ENCODE measurements at regions not wholly inside any gene's neighbourhood (a gene's known extent, or its start where the extent isn't known, plus 50 kb on each side); places are given as distances from the start of the nearest gene placed in this dataset.

DNA sequence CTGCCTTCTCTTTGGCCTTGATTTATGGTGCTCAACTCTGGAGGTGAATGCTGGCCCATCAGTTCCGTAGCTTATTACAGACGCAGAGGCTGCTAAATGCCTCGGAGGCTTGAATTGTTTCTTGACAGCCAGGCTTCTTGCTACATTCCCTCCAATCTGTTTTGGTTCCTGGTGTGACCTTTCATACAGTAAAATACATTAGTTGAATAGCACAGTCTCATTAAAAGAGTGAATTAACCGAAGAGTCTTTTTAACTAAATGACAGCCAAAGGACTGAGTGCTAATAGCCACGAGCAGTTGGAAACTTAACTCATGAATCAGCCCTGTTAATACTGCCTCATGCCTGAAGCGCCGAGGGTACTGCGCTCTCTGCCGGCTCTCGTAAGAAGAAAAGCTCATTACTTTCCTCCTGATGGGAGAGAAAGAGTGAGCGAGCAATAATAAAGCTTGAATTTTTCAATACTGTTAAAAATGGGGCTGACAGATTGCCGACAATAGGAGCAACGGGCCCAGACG, 236.4 kb upstream of the GPR26 start:
- H3K4me1 ChIP-seq (ENCODE audit: insufficient read depth, low read length) = no peaks in the 10 kb centered on the region

DNA sequence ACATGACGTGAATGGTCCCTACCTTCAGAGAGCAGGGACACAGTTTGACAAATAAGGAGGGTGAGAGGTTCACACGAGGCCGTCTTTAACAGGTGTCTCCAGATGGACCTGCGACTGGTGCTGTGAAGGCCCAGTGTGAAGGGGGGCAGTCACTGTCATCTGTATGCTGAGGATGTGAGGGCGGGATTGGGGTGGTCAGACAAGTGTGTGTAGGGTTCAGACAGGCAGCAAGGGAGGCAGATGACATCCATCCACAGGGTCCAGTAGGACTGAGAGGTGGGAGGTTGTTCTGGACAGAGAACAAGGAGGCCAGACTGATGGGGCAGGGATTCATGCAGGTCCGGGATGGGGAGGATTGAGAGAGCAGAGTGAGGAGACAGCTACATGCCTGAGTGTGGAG, 232.6 kb upstream of the GPR26 start:
- H3K4me1 ChIP-seq (ENCODE audit: insufficient read depth, low read length) = no peaks in the 10 kb centered on the region
- H3K4me3 ChIP-seq (ENCODE audit: low read depth in 1 of 2, low read length in 2 of 2) = no peak overlapping the region
- no peaks in the 10 kb centered on the region for H3K36me3 ChIP-seq (ENCODE audit: insufficient read depth, low read length)
- peaks cover 21% of the 10 kb centered on the region for H3K27me3 ChIP-seq (ENCODE audit: insufficient read depth, low read length, poor library complexity)
- no peak for ATAC-seq (ENCODE audit: insufficient read depth, low read depth)
- no peak for DNase-seq
- H2AFZ ChIP-seq (ENCODE audit: low read depth, low read length) = no peak overlapping the region
- no peak overlapping the region for H3K27ac ChIP-seq (ENCODE audit: low read length)
- no peak overlapping the region for H3K9ac ChIP-seq (ENCODE audit: low read depth, low read length)
- H3K9me3 ChIP-seq (ENCODE audit: insufficient read depth, low read length, severe bottlenecking) = no peaks in the 10 kb centered on the region
- no peak overlapping the region for H3K4me2 ChIP-seq (ENCODE audit: insufficient read depth, low read length)
- H3K79me2 ChIP-seq (ENCODE audit: insufficient read depth, low read length) = no peaks in the 10 kb centered on the region
- TF ChIP-seq, protein P1, sequence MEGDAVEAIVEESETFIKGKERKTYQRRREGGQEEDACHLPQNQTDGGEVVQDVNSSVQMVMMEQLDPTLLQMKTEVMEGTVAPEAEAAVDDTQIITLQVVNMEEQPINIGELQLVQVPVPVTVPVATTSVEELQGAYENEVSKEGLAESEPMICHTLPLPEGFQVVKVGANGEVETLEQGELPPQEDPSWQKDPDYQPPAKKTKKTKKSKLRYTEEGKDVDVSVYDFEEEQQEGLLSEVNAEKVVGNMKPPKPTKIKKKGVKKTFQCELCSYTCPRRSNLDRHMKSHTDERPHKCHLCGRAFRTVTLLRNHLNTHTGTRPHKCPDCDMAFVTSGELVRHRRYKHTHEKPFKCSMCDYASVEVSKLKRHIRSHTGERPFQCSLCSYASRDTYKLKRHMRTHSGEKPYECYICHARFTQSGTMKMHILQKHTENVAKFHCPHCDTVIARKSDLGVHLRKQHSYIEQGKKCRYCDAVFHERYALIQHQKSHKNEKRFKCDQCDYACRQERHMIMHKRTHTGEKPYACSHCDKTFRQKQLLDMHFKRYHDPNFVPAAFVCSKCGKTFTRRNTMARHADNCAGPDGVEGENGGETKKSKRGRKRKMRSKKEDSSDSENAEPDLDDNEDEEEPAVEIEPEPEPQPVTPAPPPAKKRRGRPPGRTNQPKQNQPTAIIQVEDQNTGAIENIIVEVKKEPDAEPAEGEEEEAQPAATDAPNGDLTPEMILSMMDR (IDR thresholded peaks at IDR 0.05; ENCODE audit: borderline replicate concordance, extremely low read depth, low read length, poor library complexity, severe bottlenecking) = no peak
- no peak for TF ChIP-seq EZH2 (IDR thresholded peaks at IDR 0.05; ENCODE audit: borderline replicate concordance, low read depth, low read length, severe bottlenecking)
- no peaks in the 10 kb centered on the region for H4K20me1 ChIP-seq (ENCODE audit: insufficient read depth, low read length)

More for the DNA sequence above, 236.4 kb upstream of the GPR26 start:
- DNase-seq (no peak), ATAC-seq (ENCODE audit: insufficient read depth, low read depth) (no peak)
- no peak overlapping the region for H3K4me2 ChIP-seq (ENCODE audit: insufficient read depth, low read length)
- no peaks in the 10 kb centered on the region for H3K36me3 ChIP-seq (ENCODE audit: insufficient read depth, low read length)
- no peak overlapping the region for H3K9ac ChIP-seq (ENCODE audit: low read depth, low read length)
- no peak overlapping the region for H3K4me3 ChIP-seq (ENCODE audit: low read depth in 1 of 2, low read length in 2 of 2)
- TF ChIP-seq, protein P1 (IDR thresholded peaks at IDR 0.05; ENCODE audit: borderline replicate concordance, extremely low read depth, low read length, poor library complexity, severe bottlenecking) = no peak
- no peak for TF ChIP-seq EZH2 (IDR thresholded peaks at IDR 0.05; ENCODE audit: borderline replicate concordance, low read depth, low read length, severe bottlenecking)
- no peaks in the 10 kb centered on the region for H3K79me2 ChIP-seq (ENCODE audit: insufficient read depth, low read length)
- H3K27ac ChIP-seq (ENCODE audit: low read length) = no peak overlapping the region
- 0 out of 2 replicates have a peak, but pooled peaks cover 2% of the 10 kb centered on the region for H4K20me1 ChIP-seq (ENCODE audit: insufficient read depth, low read length)
- no peaks in the 10 kb centered on the region for H3K9me3 ChIP-seq (ENCODE audit: insufficient read depth, low read length, severe bottlenecking)
- H2AFZ ChIP-seq (ENCODE audit: low read depth, low read length) = no peak overlapping the region
- peaks cover 45% of the 10 kb centered on the region for H3K27me3 ChIP-seq (ENCODE audit: insufficient read depth, low read length, poor library complexity)

DNA sequence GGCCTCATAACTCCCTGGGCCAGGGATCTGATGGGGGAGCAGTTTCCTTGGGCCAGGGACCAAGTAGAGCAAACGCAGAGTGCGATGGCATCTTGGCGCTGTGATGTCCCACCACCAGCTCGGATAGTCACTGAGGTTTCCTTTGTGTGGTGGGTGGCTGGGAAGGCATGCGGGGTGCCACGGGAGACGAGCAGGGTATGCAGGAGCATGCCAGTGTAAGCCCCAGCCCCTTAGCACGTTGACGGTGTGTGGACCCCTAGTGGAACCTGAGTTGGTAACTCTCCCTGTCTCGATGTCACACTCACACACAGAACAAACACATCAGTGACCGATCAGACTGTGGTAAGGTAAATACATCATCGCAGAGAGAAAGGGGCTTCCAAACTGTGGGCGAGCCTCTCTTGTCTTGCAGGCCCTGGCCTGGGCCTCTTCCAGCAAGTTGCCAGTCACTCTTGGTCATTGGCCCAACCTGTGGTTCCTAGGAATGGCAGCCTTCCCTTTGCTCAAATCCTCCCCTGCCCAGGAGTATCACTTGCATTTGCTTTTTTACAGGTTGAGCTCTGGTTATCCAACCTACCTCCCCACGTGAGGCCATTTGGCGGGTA, 231.6 kb upstream of the GPR26 start:
- Histone ChIP-seq H3K27me3 (ENCODE audit: insufficient read depth, low read length, poor library complexity) (peaks cover 11% of the 10 kb centered on the region), H3K4me1 (ENCODE audit: insufficient read depth, low read length) (no peaks in the 10 kb centered on the region), H4K20me1 (ENCODE audit: insufficient read depth, low read length) (no peaks in the 10 kb centered on the region), H3K4me3 (ENCODE audit: low read depth in 1 of 2, low read length in 2 of 2) (no peak overlapping the region), H3K4me2 (ENCODE audit: insufficient read depth, low read length) (no peak overlapping the region), H3K9me3 (ENCODE audit: insufficient read depth, low read length, severe bottlenecking) (no peaks in the 10 kb centered on the region), H3K36me3 (ENCODE audit: insufficient read depth, low read length) (no peaks in the 10 kb centered on the region), H3K27ac (ENCODE audit: low read length) (no peak overlapping the region), H3K79me2 (ENCODE audit: insufficient read depth, low read length) (no peaks in the 10 kb centered on the region), H2AFZ (ENCODE audit: low read depth, low read length) (no peak overlapping the region), H3K9ac (ENCODE audit: low read depth, low read length) (no peak overlapping the region)
- ATAC-seq (ENCODE audit: insufficient read depth, low read depth) (no peak), DNase-seq (no peak)
- TF ChIP-seq EZH2 (IDR thresholded peaks at IDR 0.05; ENCODE audit: borderline replicate concordance, low read depth, low read length, severe bottlenecking) = no peak
- TF ChIP-seq, protein P1 (IDR thresholded peaks at IDR 0.05; ENCODE audit: borderline replicate concordance, extremely low read depth, low read length, poor library complexity, severe bottlenecking) = no peak

Measured in DND-41 (cell line).